ENCODE measurements at regions not wholly inside any gene's neighbourhood (a gene's known extent, or its start where the extent isn't known, plus 50 kb on each side); places are given as distances from the start of the nearest gene placed in this dataset.
"Not testable (repeated sequence)": the region's sequence is repeated elsewhere in the genome, so short reads cannot be mapped to it uniquely, and the experiment has no call there.

- no peak for DNase-seq
Observed at GRCh38 chrX:26848511-26848910, 614.6 kb downstream of the PPP4R3C start.

GRCh38 chrX:26845056-26845455 lies 618.1 kb downstream of the PPP4R3C start:
- DNase-seq, result no peak

- DNase-seq, result no peak
Observed at GRCh38 chrX:26822448-26822847, 606.5 kb downstream of the MAGEB5 start.

GRCh38 chrX:26789751-26790150 lies 573.8 kb downstream of the MAGEB5 start:
- DNase-seq, result no peak

GRCh38 chrX:26788402-26788998 lies 572.5 kb downstream of the MAGEB5 start:
- no peak for DNase-seq

GRCh38 chrX:26783512-26784225 lies 567.7 kb downstream of the MAGEB5 start:
- no peak for DNase-seq

GRCh38 chrX:26778320-26778888 lies 562.4 kb downstream of the MAGEB5 start:
- DNase-seq, result no peak

- DNase-seq, result no peak
Observed at GRCh38 chrX:26762253-26762652, 546.3 kb downstream of the MAGEB5 start.

GRCh38 chrX:26755760-26756159 lies 539.8 kb downstream of the MAGEB5 start:
- DNase-seq, result not testable (repeated sequence)

GRCh38 chrX:26747877-26748276 lies 531.9 kb downstream of the MAGEB5 start:
- no peak for DNase-seq

GRCh38 chrX:26722666-26723428 lies 506.9 kb downstream of the MAGEB5 start:
- DNase-seq, result no peak

GRCh38 chrX:26672571-26672970 lies 456.6 kb downstream of the MAGEB5 start:
- DNase-seq, result no peak

- DNase-seq, result no peak
Observed at GRCh38 chrX:26670521-26670920, 454.6 kb downstream of the MAGEB5 start.

- DNase-seq, result no peak
Observed at GRCh38 chrX:26664919-26665318, 448.9 kb downstream of the MAGEB5 start.

GRCh38 chrX:26653050-26653449 lies 437.1 kb downstream of the MAGEB5 start:
- DNase-seq, result no peak

GRCh38 chrX:26651755-26652154 lies 435.8 kb downstream of the MAGEB5 start:
- DNase-seq, result no peak

- DNase-seq, result no peak
Observed at GRCh38 chrX:26649534-26649933, 433.6 kb downstream of the MAGEB5 start.

- DNase-seq, result no peak
Observed at GRCh38 chrX:26631385-26631784, 415.4 kb downstream of the MAGEB5 start.

- DNase-seq, result no peak
Observed at GRCh38 chrX:26613956-26614355, 398.0 kb downstream of the MAGEB5 start.

GRCh38 chrX:26606971-26607370 lies 391.0 kb downstream of the MAGEB5 start:
- no peak for DNase-seq

- no peak for DNase-seq
Observed at GRCh38 chrX:26597981-26598380, 382.0 kb downstream of the MAGEB5 start.

- no peak for DNase-seq
Observed at GRCh38 chrX:26590849-26591248, 374.9 kb downstream of the MAGEB5 start.

GRCh38 chrX:26586570-26586969 lies 370.6 kb downstream of the MAGEB5 start:
- no peak for DNase-seq

- DNase-seq, result no peak
Observed at GRCh38 chrX:26581091-26581490, 365.1 kb downstream of the MAGEB5 start.
